Lower lobe of right lung (tissue), 2 donors: ENCODE measurements at regions not wholly inside any gene's neighbourhood (a gene's known extent, or its start where the extent isn't known, plus 50 kb on each side); places are given as distances from the start of the nearest gene placed in this dataset.

Source experiments
- ATAC-seq, 2 donors: fragments of 200-7000 bp; cut with Tn5 transposase; one replicate each; pipeline ENCODE4 v1.9.1; 2020 to 2022; ENCODE audit warnings: mild to moderate bottlenecking in 2 of 2, moderate library complexity in 2 of 2
- DNase-seq: peaks from one replicate; pipeline ENCODE4 v3.0.0-alpha.2; 2020
- H3K27ac ChIP-seq: fragments of 200-600 bp; one replicate; pipeline ENCODE4 v1.8.0; 2022
- H3K27me3 ChIP-seq: fragments of 200-600 bp; one replicate; pipeline ENCODE4 v1.8.0; 2022; ENCODE audit warnings: low read depth
- H3K36me3 ChIP-seq: fragments of 200-600 bp; one replicate; pipeline ENCODE4 v1.8.0; 2022; ENCODE audit warnings: mild to moderate bottlenecking
- H3K4me1 ChIP-seq: fragments of 200-600 bp; one replicate; pipeline ENCODE4 v1.8.0; 2022
- H3K4me3 ChIP-seq: fragments of 200-600 bp; one replicate; pipeline ENCODE4 v1.8.0; 2022; ENCODE audit warnings: mild to moderate bottlenecking
- H3K9me3 ChIP-seq: fragments of 200-600 bp; one replicate; pipeline ENCODE4 v1.8.0; 2022
- intact Hi-C: fragments of 100-400 bp; cut with DNase I; formaldehyde crosslinking; loops from one replicate; pipeline ENCODE4 v1.11.0; 2022
- TF ChIP-seq, protein P1 (sequence below): fragments of 200-600 bp; IDR thresholded peaks from one replicate; pipeline ENCODE4 v1.8.0; 2022; ENCODE audit warnings: antibody characterized with exemption, mild to moderate bottlenecking
- donor health status: DM: no; HTN: yes; CAD: no; lungs with severe emphysema.

DNA sequence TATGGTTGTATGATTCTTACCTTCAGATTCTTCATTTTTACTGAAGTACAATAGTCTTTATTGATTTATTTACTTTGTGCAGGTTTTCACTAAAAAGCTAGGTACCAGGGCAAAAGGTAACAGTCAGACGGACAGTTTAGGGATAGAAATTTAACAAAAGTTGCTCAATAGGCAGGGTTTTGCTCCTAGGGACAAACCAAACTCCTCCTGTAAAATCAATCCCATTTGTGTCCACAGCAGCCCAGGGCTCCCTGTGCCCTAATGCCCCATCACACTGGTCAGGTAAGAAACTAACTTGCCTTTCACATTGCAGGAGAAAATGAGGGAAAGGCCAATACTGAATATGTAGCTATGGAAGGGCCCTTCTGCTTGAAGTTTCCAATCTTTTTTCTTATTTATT lies 410.9 kb downstream of the EPHA4 start:
- Histone ChIP-seq H3K4me3 (no peak overlapping the region), H3K4me1 (no peaks in the 10 kb centered on the region), H3K27ac (no peak overlapping the region), H3K9me3 (no peaks in the 10 kb centered on the region), H3K36me3 (no peaks in the 10 kb centered on the region), H3K27me3 (no peaks in the 10 kb centered on the region)
- no peak for ATAC-seq
- no peak for DNase-seq
- TF ChIP-seq, protein P1, sequence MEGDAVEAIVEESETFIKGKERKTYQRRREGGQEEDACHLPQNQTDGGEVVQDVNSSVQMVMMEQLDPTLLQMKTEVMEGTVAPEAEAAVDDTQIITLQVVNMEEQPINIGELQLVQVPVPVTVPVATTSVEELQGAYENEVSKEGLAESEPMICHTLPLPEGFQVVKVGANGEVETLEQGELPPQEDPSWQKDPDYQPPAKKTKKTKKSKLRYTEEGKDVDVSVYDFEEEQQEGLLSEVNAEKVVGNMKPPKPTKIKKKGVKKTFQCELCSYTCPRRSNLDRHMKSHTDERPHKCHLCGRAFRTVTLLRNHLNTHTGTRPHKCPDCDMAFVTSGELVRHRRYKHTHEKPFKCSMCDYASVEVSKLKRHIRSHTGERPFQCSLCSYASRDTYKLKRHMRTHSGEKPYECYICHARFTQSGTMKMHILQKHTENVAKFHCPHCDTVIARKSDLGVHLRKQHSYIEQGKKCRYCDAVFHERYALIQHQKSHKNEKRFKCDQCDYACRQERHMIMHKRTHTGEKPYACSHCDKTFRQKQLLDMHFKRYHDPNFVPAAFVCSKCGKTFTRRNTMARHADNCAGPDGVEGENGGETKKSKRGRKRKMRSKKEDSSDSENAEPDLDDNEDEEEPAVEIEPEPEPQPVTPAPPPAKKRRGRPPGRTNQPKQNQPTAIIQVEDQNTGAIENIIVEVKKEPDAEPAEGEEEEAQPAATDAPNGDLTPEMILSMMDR = no peak
- intact Hi-C loops = no loop called here

DNA sequence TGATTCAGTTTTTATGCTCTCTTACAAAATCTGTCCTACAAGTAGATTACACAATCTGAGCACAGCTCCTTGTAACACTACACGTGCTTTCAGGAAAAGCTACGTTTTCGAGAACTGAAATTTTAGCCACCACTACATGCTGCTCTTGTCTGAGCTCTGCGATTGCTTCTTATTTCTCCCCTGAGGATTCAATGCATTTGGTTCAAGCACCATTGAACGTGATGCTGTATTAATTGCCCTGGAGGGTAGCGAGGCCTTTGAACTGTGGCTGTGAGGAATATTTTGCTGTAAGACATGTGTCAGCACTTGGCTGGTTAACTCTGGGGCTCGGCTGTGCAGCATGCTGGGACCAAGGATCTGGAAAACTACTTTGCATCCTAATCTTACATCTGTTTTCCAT lies 405.8 kb downstream of the EPHA4 start:
- no peak for DNase-seq
- no peaks in the 10 kb centered on the region for H3K27me3 ChIP-seq
- H3K27ac ChIP-seq = no peak overlapping the region
- H3K9me3 ChIP-seq = no peaks in the 10 kb centered on the region
- ATAC-seq = no peak
- H3K36me3 ChIP-seq = no peaks in the 10 kb centered on the region
- TF ChIP-seq, protein P1 = no peak
- intact Hi-C loops = no loop called here
- no peaks in the 10 kb centered on the region for H3K4me1 ChIP-seq
- H3K4me3 ChIP-seq = no peak overlapping the region

DNA sequence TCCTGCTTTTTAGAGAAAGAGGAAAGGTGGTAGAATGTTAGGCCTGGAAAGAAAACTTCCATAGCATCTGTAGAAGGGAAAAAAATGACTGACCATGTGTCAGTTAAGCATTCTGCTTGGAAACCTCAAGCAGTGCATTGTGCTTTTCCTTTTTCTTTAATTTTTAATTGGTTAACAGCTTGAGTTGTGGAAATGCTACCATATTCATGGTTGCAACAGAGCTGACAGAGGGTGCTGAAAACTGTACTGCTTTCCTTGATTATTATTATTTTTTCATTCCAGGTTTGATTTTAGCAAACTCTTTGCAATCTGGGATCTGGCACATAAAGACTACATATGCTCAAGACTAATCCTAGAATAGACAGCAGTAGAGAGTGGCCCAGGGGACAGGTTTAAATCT lies 404.5 kb downstream of the EPHA4 start:
- no peak for DNase-seq
- Histone ChIP-seq H3K27ac (no peak overlapping the region), H3K9me3 (no peaks in the 10 kb centered on the region), H3K4me3 (no peak overlapping the region), H3K27me3 (no peaks in the 10 kb centered on the region), H3K36me3 (no peaks in the 10 kb centered on the region), H3K4me1 (no peaks in the 10 kb centered on the region)
- ATAC-seq = no peak
- TF ChIP-seq, protein P1 = no peak
- intact Hi-C loops = no loop called here

DNA sequence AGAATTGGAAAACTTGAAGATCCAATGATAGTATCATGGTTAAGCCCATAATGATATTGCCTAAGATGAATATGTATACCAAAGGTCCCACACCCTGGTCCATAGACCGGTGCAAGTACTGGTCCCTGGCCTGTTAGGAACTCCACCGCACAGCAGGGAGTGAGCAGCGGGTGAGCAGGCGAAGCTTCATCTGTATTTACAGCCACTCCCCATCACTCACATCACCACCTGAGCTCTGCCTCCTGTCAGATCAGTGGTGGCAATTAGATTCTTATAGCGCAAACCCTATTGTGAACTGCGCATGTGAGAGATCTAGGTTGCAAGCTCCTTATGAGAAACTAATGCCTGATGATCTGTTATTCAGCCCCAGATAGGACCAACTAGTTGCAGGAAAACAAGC lies 402.4 kb downstream of the EPHA4 start:
- Histone ChIP-seq H3K27me3 (no peaks in the 10 kb centered on the region), H3K9me3 (no peaks in the 10 kb centered on the region), H3K27ac (no peak overlapping the region), H3K4me3 (no peak overlapping the region), H3K4me1 (no peaks in the 10 kb centered on the region), H3K36me3 (no peaks in the 10 kb centered on the region)
- ATAC-seq (no peak), DNase-seq (no peak)
- intact Hi-C loops = no loop called here
- TF ChIP-seq, protein P1 = no peak

DNA sequence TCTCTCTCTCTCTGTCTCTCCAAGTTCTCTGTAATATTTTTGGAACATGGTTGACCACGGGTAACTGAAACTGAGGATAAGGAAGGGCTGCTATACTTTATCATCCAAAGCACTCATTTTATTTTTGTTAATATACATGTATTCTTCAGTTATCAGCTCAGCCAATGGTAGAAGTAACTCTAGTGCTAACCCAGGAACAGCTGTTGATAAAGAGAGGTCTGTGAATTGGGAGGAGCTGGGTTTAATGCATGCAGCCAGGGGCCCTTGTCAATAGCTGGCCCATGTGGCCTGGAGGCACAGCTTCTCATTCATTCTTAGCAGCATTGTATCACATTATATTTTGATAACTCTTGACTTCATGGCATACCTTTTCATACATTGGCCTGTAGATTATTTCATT lies 401.6 kb downstream of the EPHA4 start:
- Histone ChIP-seq H3K36me3 (no peaks in the 10 kb centered on the region), H3K4me1 (no peaks in the 10 kb centered on the region), H3K4me3 (no peak overlapping the region), H3K9me3 (no peaks in the 10 kb centered on the region), H3K27ac (no peak overlapping the region), H3K27me3 (no peaks in the 10 kb centered on the region)
- TF ChIP-seq, protein P1 = no peak
- DNase-seq = no peak
- no peak for ATAC-seq
- intact Hi-C loops = no loop called here

DNA sequence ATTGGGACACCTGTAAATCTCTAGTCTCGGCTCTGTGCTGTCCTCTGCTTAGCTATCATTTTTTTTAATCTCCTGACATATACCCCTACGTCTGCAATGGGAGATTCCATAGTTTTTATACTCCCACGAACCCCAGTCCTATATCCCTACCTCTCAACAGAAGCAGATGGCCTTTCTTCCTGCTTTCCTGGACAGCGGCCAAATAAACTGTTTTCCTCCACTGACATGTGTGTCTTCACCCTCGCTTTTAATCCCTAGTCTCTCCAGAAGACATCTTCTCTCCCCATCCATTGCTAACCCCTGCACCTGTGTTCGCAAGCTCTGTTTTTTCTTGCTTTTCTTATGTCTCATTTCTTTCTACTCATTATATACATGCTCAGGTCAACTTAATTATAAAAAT lies 395.4 kb downstream of the EPHA4 start:
- Histone ChIP-seq H3K9me3 (no peaks in the 10 kb centered on the region), H3K4me3 (no peak overlapping the region), H3K4me1 (no peaks in the 10 kb centered on the region), H3K36me3 (no peaks in the 10 kb centered on the region), H3K27me3 (no peaks in the 10 kb centered on the region), H3K27ac (no peak overlapping the region)
- ATAC-seq (no peak), DNase-seq (no peak)
- TF ChIP-seq, protein P1 = no peak
- intact Hi-C loops = no loop called here
